Fibroblast of lung (primary cell): ENCODE measurements at regions not wholly inside any gene's neighbourhood (a gene's known extent, or its start where the extent isn't known, plus 50 kb on each side); places are given as distances from the start of the nearest gene placed in this dataset.

Source experiments
- DNase-seq, 2 donors: peaks; one replicate each; pipeline versions ENCODE4 v3.0.0 to v3.0.0-alpha.2; 2010; ENCODE audit warnings: low read depth in 2 of 2
- H2AFZ ChIP-seq: 2 replicates; pipeline ENCODE4 v1.5.1; 2012; ENCODE audit warnings: low read length, control low read depth, inconsistent platforms
- H3K27ac ChIP-seq: 2 replicates; pipeline ENCODE4 v1.5.1; 2011; ENCODE audit warnings: low read length, control low read depth; ENCODE audit not compliant: insufficient read depth
- H3K27me3 ChIP-seq: 2 replicates; pipeline ENCODE4 v1.5.1; 2011; ENCODE audit warnings: mild to moderate bottlenecking, low read length; ENCODE audit not compliant: control insufficient read depth, insufficient read depth
- H3K36me3 ChIP-seq: 2 replicates; pipeline ENCODE4 v1.5.1; 2011; ENCODE audit warnings: low read length; ENCODE audit not compliant: control insufficient read depth, insufficient read depth
- H3K4me1 ChIP-seq: 2 replicates; pipeline ENCODE4 v1.5.1; 2011; ENCODE audit warnings: low read length; ENCODE audit not compliant: control insufficient read depth, insufficient read depth; ENCODE audit errors: extremely low read depth
- H3K4me2 ChIP-seq: 2 replicates; pipeline ENCODE4 v1.5.1; 2011; ENCODE audit warnings: low read length, control low read depth; ENCODE audit not compliant: insufficient read depth; ENCODE audit errors: extremely low read depth
- H3K4me3 ChIP-seq, 4 experiments: fragments of 200-600 bp in 1 of 4; sonication (generic) in 1 of 4; replicated peaks in 1 of 4; 2 replicates each; pipeline ENCODE4 v1.5.1; 2011 to 2016; ENCODE audit warnings: low read length in 4 of 4, low read depth in 3 of 4, mild to moderate bottlenecking in 3 of 4, control low read depth in 2 of 4, inconsistent platforms in 1 of 4, mixed read lengths in 1 of 4; ENCODE audit not compliant: insufficient read depth in 1 of 4; ENCODE audit errors: control extremely low read depth in 1 of 4
- H3K79me2 ChIP-seq: 2 replicates; pipeline ENCODE4 v1.5.1; 2012; ENCODE audit warnings: mild to moderate bottlenecking, low read length, inconsistent platforms; ENCODE audit not compliant: control insufficient read depth, insufficient read depth
- H3K9ac ChIP-seq: 2 replicates; pipeline ENCODE4 v1.5.1; 2011; ENCODE audit warnings: mild to moderate bottlenecking, low read length, control low read depth; ENCODE audit not compliant: insufficient read depth
- H3K9me3 ChIP-seq: 2 replicates; pipeline ENCODE4 v1.5.1; 2012; ENCODE audit warnings: low read depth, low read length; ENCODE audit not compliant: control insufficient read depth, insufficient read depth
- H4K20me1 ChIP-seq: 2 replicates; pipeline ENCODE4 v1.5.1; 2011; ENCODE audit warnings: low read length; ENCODE audit not compliant: control insufficient read depth, insufficient read depth; ENCODE audit errors: extremely low read depth
- EZH2 ChIP-seq: IDR thresholded peaks from 2 replicates; pipeline ENCODE4 v1.5.1; 2012; ENCODE audit warnings: low read length, control low read depth, mild to moderate bottlenecking; ENCODE audit errors: missing control alignments
- TF ChIP-seq, protein P1 (sequence below), 2 donors: IDR thresholded peaks in 1 of 2; conservative IDR thresholded peaks in 1 of 2; 1 replicate in 1 of 2; 2 replicates in 1 of 2; pipeline ENCODE4 v1.5.1; 2011 to 2012; ENCODE audit warnings: low read length in 2 of 2, control low read depth in 1 of 2, inconsistent platforms in 1 of 2, low read depth in 1 of 2, mild to moderate bottlenecking in 1 of 2

DNA sequence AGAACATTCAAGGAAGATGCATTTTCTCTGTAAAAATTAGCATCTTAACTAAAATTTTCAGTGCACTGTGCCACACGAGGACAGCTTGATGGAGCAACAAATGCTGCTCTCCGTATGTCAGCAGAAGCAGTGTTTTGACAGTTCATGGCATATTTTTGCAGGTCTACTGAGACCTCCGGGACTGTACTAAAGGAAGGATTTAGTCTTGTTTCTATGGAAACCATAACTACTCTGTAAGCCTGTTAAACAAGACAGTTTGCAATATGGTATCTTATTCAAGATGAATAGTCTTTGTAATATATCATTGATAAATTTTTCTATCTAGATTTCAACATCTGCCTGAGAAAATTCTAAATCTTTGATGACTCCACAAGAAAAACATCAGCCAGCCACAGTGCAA lies 184.0 kb upstream of the GUCY1A2 start:
- Histone ChIP-seq H3K9me3 (no peaks in the 10 kb centered on the region), H3K27me3 (no peaks in the 10 kb centered on the region), H4K20me1 (no peaks in the 10 kb centered on the region), H3K4me2 (no peak overlapping the region), H3K79me2 (no peaks in the 10 kb centered on the region), H3K4me1 (no peaks in the 10 kb centered on the region), H3K4me3 (no peak overlapping the region), H3K9ac (no peak overlapping the region), H3K27ac (no peak overlapping the region), H3K36me3 (no peaks in the 10 kb centered on the region), H2AFZ (no peak overlapping the region)
- DNase-seq: no peak
- no peak for TF ChIP-seq EZH2
- TF ChIP-seq, protein P1, sequence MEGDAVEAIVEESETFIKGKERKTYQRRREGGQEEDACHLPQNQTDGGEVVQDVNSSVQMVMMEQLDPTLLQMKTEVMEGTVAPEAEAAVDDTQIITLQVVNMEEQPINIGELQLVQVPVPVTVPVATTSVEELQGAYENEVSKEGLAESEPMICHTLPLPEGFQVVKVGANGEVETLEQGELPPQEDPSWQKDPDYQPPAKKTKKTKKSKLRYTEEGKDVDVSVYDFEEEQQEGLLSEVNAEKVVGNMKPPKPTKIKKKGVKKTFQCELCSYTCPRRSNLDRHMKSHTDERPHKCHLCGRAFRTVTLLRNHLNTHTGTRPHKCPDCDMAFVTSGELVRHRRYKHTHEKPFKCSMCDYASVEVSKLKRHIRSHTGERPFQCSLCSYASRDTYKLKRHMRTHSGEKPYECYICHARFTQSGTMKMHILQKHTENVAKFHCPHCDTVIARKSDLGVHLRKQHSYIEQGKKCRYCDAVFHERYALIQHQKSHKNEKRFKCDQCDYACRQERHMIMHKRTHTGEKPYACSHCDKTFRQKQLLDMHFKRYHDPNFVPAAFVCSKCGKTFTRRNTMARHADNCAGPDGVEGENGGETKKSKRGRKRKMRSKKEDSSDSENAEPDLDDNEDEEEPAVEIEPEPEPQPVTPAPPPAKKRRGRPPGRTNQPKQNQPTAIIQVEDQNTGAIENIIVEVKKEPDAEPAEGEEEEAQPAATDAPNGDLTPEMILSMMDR (conservative IDR thresholded peaks at IDR 0.05 in 1 of 2, IDR thresholded peaks at IDR 0.05 in 1 of 2; ENCODE audit: low read depth in 1 of 2, low read length in 2 of 2): no peak

DNA sequence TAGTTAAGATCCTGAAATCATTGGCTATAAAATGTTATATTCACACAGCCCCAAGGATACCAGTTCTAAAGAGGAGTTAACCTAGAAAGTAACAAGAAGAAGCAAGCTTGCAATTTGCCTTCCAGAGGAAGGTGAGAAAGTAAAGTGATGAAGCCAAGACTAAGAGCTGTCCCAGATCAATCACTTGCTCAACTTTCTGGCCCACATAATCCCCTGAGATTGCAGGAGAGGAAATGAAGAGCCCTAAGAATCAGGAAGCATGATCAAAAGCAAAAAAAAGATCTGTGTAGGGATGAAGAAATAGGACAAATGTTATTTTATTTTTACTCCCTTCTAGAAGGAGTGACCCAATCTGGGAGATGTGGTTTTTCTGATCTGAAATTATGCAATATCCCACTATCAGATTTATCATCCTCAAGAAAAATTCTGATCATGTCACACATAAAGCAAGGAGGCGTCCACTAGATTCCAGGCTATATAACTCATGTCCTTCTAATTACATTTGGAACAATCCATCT lies 180.3 kb upstream of the GUCY1A2 start:
- Histone ChIP-seq H2AFZ (no peak overlapping the region), H3K9me3 (no peaks in the 10 kb centered on the region), H3K27me3 (no peaks in the 10 kb centered on the region), H3K27ac (no peak overlapping the region), H3K79me2 (no peaks in the 10 kb centered on the region), H4K20me1 (no peaks in the 10 kb centered on the region), H3K9ac (no peak overlapping the region), H3K4me1 (no peaks in the 10 kb centered on the region), H3K4me2 (no peak overlapping the region), H3K36me3 (no peaks in the 10 kb centered on the region), H3K4me3 (no peak overlapping the region)
- peak in 1 of 2 donors; percentile 52 for DNase-seq
- TF ChIP-seq, protein P1 (conservative IDR thresholded peaks at IDR 0.05 in 1 of 2, IDR thresholded peaks at IDR 0.05 in 1 of 2; ENCODE audit: low read depth in 1 of 2, low read length in 2 of 2): no peak
- TF ChIP-seq EZH2: no peak

DNA sequence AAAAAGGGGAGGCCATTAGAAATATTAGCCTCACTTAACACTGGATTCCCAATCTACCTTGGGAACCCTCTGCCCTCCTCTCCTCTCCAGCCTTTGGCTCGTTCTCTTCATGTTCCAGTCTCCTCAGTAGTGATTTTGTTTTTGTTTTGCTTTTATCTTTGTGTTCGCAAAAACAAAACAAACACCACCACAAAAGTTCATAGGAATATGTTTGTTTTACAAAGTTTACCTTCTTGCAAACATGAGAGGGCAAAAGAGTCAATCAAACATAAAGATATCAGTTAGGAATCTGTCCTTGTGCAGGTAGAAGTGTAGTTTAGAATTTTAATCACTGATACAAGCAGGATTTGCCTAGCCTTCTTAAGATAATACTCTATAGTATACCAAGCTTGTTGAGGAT lies 179.7 kb upstream of the GUCY1A2 start:
- no peak overlapping the region for H3K4me3 ChIP-seq
- no peaks in the 10 kb centered on the region for H3K4me1 ChIP-seq
- no peak overlapping the region for H2AFZ ChIP-seq
- H3K9ac ChIP-seq: no peak overlapping the region
- H3K4me2 ChIP-seq: no peak overlapping the region
- TF ChIP-seq, protein P1 (conservative IDR thresholded peaks at IDR 0.05 in 1 of 2, IDR thresholded peaks at IDR 0.05 in 1 of 2; ENCODE audit: low read depth in 1 of 2, low read length in 2 of 2): no peak
- no peak for TF ChIP-seq EZH2
- no peaks in the 10 kb centered on the region for H3K36me3 ChIP-seq
- H4K20me1 ChIP-seq: no peaks in the 10 kb centered on the region
- no peaks in the 10 kb centered on the region for H3K9me3 ChIP-seq
- no peaks in the 10 kb centered on the region for H3K27me3 ChIP-seq
- H3K79me2 ChIP-seq: no peaks in the 10 kb centered on the region
- DNase-seq: no peak
- no peak overlapping the region for H3K27ac ChIP-seq
